MM.1S (cell line): ENCODE measurements at regions not wholly inside any gene's neighbourhood (a gene's known extent, or its start where the extent isn't known, plus 50 kb on each side); places are given as distances from the start of the nearest gene placed in this dataset.

ENCODE experiments used
- DNase-seq: peaks from one replicate; pipeline ENCODE4 v3.0.0-alpha.2; 2015
- H2AFZ ChIP-seq: fragments of 300-600 bp; sonication (generic); 2 replicates; pipeline ENCODE4 v1.6.0; 2016; ENCODE audit warnings: antibody characterized with exemption, low read length
- H3F3A ChIP-seq: fragments of 300-600 bp; sonication (generic); 2 replicates; pipeline ENCODE4 v1.6.1; 2016; ENCODE audit warnings: mild to moderate bottlenecking, antibody characterized with exemption, low read length, moderate library complexity, mixed read lengths; ENCODE audit not compliant: insufficient read depth
- H3K27ac ChIP-seq: fragments of 300-600 bp; sonication (generic); 2 replicates; pipeline ENCODE4 v1.5.1; 2016; ENCODE audit warnings: mild to moderate bottlenecking, low read length
- H3K27me3 ChIP-seq: fragments of 300-600 bp; sonication (generic); replicated peaks from 2 replicates; pipeline ENCODE4 v1.6.0; 2016; ENCODE audit warnings: low read length; ENCODE audit not compliant: insufficient read depth
- H3K36me3 ChIP-seq: fragments of 300-600 bp; sonication (generic); replicated peaks from 2 replicates; pipeline ENCODE4 v1.6.1; 2016; ENCODE audit warnings: mild to moderate bottlenecking, low read length, mixed read lengths; ENCODE audit not compliant: insufficient read depth
- H3K4me1 ChIP-seq: fragments of 300-600 bp; sonication (generic); 2 replicates; pipeline ENCODE4 v1.6.1; 2016; ENCODE audit warnings: low read length, mixed read lengths
- H3K4me2 ChIP-seq: fragments of 300-600 bp; sonication (generic); 2 replicates; pipeline ENCODE4 v1.6.0; 2016; ENCODE audit warnings: low read depth, low read length
- H3K4me3 ChIP-seq: fragments of 300-600 bp; sonication (generic); 2 replicates; pipeline ENCODE4 v1.5.1; 2016; ENCODE audit warnings: low read length, mixed read lengths
- H3K79me2 ChIP-seq: fragments of 300-600 bp; sonication (generic); 2 replicates; pipeline ENCODE4 v1.6.1; 2016; ENCODE audit warnings: mixed run types, low read length, mixed read lengths
- H3K9ac ChIP-seq: fragments of 300-600 bp; sonication (generic); 2 replicates; pipeline ENCODE4 v1.6.1; 2016; ENCODE audit warnings: low read length, mixed read lengths
- H3K9me2 ChIP-seq: fragments of 300-600 bp; sonication (generic); replicated peaks from 2 replicates; pipeline ENCODE4 v1.6.1; 2016; ENCODE audit warnings: mild to moderate bottlenecking, low read length, mixed read lengths; ENCODE audit not compliant: insufficient read depth
- H3K9me3 ChIP-seq: fragments of 300-600 bp; sonication (generic); replicated peaks from 2 replicates; pipeline ENCODE4 v1.6.1; 2016; ENCODE audit warnings: mild to moderate bottlenecking, low read length, mixed read lengths; ENCODE audit not compliant: insufficient read depth
- H4K20me1 ChIP-seq: fragments of 300-600 bp; sonication (generic); 2 replicates; pipeline ENCODE4 v1.6.1; 2016; ENCODE audit warnings: mild to moderate bottlenecking, low read length, moderate library complexity, mixed read lengths; ENCODE audit not compliant: insufficient read depth
- EZH2 ChIP-seq: fragments of 300-600 bp; sonication (generic); optimal IDR thresholded peaks from 2 replicates; pipeline ENCODE3; 2017; ENCODE audit warnings: low read depth, mild to moderate bottlenecking, antibody characterized with exemption, low read length, mixed read lengths
- EZH2phosphoT487 ChIP-seq: fragments of 300-600 bp; sonication (generic); IDR thresholded peaks from 2 replicates; pipeline ENCODE4 v1.6.1; 2018; ENCODE audit warnings: antibody characterized with exemption, low read length
- TF ChIP-seq, protein P1 (sequence below): fragments of 300-600 bp; sonication (generic); IDR thresholded peaks from 2 replicates; pipeline ENCODE4 v1.5.1; 2016; ENCODE audit warnings: antibody characterized with exemption, low read length, mixed read lengths

DNA sequence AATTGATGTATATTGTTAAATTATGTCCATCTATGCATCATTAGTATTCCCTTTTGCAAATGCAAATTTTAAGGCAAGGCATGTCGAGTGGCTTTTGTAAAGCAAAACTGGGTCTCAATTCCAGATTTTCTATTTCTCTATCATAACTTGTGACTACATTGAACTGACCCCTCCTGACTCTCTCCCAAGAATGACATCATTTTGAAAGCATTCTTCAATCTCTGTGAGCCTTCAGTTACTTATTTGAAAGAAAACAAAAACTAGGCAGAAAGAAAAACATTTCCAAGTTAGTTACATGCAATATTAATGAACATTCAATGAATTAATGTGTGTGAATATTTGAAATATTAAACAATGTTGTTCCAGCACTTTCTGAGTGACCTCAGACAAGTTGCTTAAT is 314.3 kb upstream of the CLNK start:
- Histone ChIP-seq H4K20me1 (no peaks in the 10 kb centered on the region), H3K9ac (no peak overlapping the region), H3K9me2 (no peaks in the 10 kb centered on the region), H3K4me2 (no peak overlapping the region), H3K36me3 (no peaks in the 10 kb centered on the region), H3K9me3 (no peaks in the 10 kb centered on the region), H3F3A (no peaks in the 10 kb centered on the region), H2AFZ (no peak overlapping the region), H3K79me2 (no peaks in the 10 kb centered on the region), H3K4me1 (peaks cover 3% of the 10 kb centered on the region; the same call in 1 of the 2 replicates), H3K4me3 (no peak overlapping the region), H3K27ac (no peak overlapping the region), H3K27me3 (no peaks in the 10 kb centered on the region)
- DNase-seq: no peak
- no peak for TF ChIP-seq EZH2phosphoT487
- TF ChIP-seq EZH2: no peak
- TF ChIP-seq, protein P1, sequence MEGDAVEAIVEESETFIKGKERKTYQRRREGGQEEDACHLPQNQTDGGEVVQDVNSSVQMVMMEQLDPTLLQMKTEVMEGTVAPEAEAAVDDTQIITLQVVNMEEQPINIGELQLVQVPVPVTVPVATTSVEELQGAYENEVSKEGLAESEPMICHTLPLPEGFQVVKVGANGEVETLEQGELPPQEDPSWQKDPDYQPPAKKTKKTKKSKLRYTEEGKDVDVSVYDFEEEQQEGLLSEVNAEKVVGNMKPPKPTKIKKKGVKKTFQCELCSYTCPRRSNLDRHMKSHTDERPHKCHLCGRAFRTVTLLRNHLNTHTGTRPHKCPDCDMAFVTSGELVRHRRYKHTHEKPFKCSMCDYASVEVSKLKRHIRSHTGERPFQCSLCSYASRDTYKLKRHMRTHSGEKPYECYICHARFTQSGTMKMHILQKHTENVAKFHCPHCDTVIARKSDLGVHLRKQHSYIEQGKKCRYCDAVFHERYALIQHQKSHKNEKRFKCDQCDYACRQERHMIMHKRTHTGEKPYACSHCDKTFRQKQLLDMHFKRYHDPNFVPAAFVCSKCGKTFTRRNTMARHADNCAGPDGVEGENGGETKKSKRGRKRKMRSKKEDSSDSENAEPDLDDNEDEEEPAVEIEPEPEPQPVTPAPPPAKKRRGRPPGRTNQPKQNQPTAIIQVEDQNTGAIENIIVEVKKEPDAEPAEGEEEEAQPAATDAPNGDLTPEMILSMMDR: no peak

DNA sequence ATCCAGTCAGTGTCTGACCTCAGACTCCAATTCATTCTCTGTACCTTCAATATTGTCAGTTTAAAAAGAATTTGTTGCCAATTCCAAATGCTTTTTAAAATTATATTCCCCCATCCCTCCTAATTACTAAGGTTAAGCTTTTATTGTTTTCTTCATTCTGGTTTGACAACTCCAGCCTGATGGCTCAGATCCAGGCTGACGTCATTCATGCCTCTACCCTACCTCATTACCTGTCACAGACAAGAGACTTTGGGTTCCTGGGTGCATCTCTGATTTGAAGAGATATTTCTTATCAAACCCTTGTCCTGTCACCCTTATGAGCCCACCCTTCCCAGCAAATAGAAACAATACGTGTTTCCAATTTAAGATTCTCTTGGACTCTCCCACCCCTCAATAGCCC is 300.2 kb upstream of the CLNK start:
- Histone ChIP-seq H3K4me2 (no peak overlapping the region), H3K4me1 (peaks cover 31% of the 10 kb centered on the region), H3F3A (peaks cover 13% of the 10 kb centered on the region), H3K9me3 (no peaks in the 10 kb centered on the region), H4K20me1 (no peaks in the 10 kb centered on the region), H3K9ac (no peak overlapping the region), H3K27me3 (no peaks in the 10 kb centered on the region), H2AFZ (0 out of 2 replicates have a peak overlapping the region, but pooled peaks have one; percentile 31), H3K27ac (peak overlapping the region; percentile 86; the same call in 1 of the 2 replicates), H3K9me2 (no peaks in the 10 kb centered on the region), H3K4me3 (no peak overlapping the region), H3K79me2 (no peaks in the 10 kb centered on the region), H3K36me3 (no peaks in the 10 kb centered on the region)
- no peak for DNase-seq
- TF ChIP-seq EZH2: no peak
- no peak for TF ChIP-seq EZH2phosphoT487
- TF ChIP-seq, protein P1: no peak

GRCh38 chr4:10983885-10984640 is 299.5 kb upstream of the CLNK start:
- TF ChIP-seq EZH2phosphoT487: no peak
- no peak for TF ChIP-seq EZH2
- Histone ChIP-seq H3F3A (peaks cover 13% of the 10 kb centered on the region), H3K4me1 (peaks cover 31% of the 10 kb centered on the region), H2AFZ (peak overlapping the region; percentile 31), H4K20me1 (no peaks in the 10 kb centered on the region), H3K27ac (peak overlapping the region; percentile 86), H3K9me3 (no peaks in the 10 kb centered on the region), H3K4me3 (no peak overlapping the region), H3K36me3 (no peaks in the 10 kb centered on the region), H3K79me2 (no peaks in the 10 kb centered on the region), H3K9me2 (no peaks in the 10 kb centered on the region), H3K4me2 (peak overlapping the region; percentile 16), H3K27me3 (no peaks in the 10 kb centered on the region), H3K9ac (peak overlapping the region; percentile 29)
- DNase-seq: no peak

DNA sequence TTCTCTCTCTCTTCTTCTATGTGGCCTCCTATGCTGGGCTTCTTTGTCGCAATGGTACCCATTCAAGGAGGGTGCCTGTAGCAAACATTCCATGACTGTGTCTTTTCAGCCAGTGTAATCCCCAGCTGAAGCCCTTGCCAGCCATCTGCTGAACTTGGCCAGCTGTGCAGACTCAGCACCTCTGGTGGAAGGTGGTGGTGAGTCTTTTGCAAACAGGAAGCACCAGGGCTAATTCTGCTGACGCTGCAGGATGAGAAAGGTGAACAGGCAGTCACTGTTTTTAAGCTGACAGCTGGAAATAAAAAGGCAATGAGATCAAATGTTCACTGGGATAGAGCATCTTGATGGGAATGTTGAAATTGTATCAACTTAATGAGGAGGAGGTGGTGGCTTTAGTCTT is 298.7 kb upstream of the CLNK start:
- peak overlapping the region; percentile 86 for H3K27ac ChIP-seq
- DNase-seq: peak; percentile 98
- no peaks in the 10 kb centered on the region for H3K9me2 ChIP-seq

More for the DNA sequence above, 298.7 kb upstream of the CLNK start:
- Histone ChIP-seq H3K9me3 (no peaks in the 10 kb centered on the region), H3K9ac (peak overlapping the region; percentile 29), H3K4me2 (peak overlapping the region; percentile 16), H3K79me2 (no peaks in the 10 kb centered on the region), H3K36me3 (no peaks in the 10 kb centered on the region), H3F3A (peaks cover 13% of the 10 kb centered on the region), H2AFZ (peak overlapping the region; percentile 31), H3K4me3 (no peak overlapping the region), H3K4me1 (peaks cover 31% of the 10 kb centered on the region), H3K27me3 (no peaks in the 10 kb centered on the region), H4K20me1 (no peaks in the 10 kb centered on the region)
- TF ChIP-seq EZH2phosphoT487: no peak
- TF ChIP-seq, protein P1: peak; percentile 18; the same call in 1 of the 2 replicates
